Sciatic nerve (tissue), 2 donors: ENCODE measurements at regions not wholly inside any gene's neighbourhood (a gene's known extent, or its start where the extent isn't known, plus 50 kb on each side); places are given as distances from the start of the nearest gene placed in this dataset.
A peak's percentile ranks its signal among the peaks of the same experiment; 100 is the strongest.
"Not testable (repeated sequence)": the region's sequence is repeated elsewhere in the genome, so short reads cannot be mapped to it uniquely, and the experiment has no call there.

Experiments used
- ATAC-seq: fragments of 200-7000 bp; cut with Tn5 transposase; one replicate; pipeline ENCODE4 v1.9.1; 2020; ENCODE audit warnings: mild to moderate bottlenecking, moderate library complexity
- DNase-seq: peaks from one replicate; pipeline ENCODE4 v3.0.0-alpha.2; 2020; ENCODE audit warnings: low spot score
- intact Hi-C: fragments of 100-400 bp; cut with DNase I; formaldehyde crosslinking; loops from one replicate; pipeline ENCODE4 v1.14.2; 2022
- donor health status: DM: no; HTN: no; CAD: no.
- donor health status: DM: no; HTN: no; CAD: no.

DNA sequence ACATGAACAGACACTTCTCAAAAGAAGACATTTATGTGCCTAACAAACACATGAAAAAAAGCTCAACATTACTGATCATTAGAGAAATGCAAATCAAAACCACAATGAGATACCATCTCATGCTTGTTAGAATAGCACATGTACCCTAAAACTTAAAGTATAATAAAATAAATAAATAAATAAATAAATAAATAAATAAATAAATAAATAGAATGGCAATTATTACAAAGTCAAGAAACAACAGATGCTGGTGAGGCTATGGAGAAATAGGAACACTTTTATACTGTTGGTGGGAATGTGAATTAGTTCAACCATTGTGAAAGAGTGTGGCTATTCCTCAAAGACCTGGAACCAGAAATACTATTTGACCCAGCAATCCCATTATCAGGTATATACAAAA is 970.6 kb downstream of the NR2F1-AS1 start:
- not testable (repeated sequence) for DNase-seq
- intact Hi-C loops: loop anchor here (10.0 kb wide), 1 partner anchor 1156 kb away; no protein-coding TSS in a partner anchor

DNA sequence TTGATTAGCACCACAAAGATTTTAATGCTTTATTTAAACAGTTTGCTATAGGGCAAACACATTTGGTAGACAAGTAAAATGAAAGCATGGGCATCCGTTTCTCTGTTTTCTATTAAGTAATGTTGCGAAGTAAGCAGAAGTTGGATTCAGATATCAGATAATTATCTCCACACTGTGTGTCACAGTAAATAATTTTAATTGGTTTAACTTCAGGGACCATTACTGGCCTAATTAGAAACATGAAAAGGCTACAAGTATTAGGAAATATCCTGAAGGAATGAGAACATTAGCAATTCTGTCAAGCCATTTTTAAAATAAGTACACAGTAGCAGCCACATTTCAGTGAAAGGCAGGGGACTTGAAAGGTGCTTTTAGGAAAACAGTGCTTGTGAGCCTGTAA is 975.4 kb downstream of the NR2F1-AS1 start:
- intact Hi-C loops: loop anchor here (5.0 kb wide), 1 partner anchor 558 kb away; no protein-coding TSS in a partner anchor
- no peak for ATAC-seq
- DNase-seq: no peak

More for the DNA sequence above, 970.6 kb downstream of the NR2F1-AS1 start:
- not testable (repeated sequence) for ATAC-seq

DNA sequence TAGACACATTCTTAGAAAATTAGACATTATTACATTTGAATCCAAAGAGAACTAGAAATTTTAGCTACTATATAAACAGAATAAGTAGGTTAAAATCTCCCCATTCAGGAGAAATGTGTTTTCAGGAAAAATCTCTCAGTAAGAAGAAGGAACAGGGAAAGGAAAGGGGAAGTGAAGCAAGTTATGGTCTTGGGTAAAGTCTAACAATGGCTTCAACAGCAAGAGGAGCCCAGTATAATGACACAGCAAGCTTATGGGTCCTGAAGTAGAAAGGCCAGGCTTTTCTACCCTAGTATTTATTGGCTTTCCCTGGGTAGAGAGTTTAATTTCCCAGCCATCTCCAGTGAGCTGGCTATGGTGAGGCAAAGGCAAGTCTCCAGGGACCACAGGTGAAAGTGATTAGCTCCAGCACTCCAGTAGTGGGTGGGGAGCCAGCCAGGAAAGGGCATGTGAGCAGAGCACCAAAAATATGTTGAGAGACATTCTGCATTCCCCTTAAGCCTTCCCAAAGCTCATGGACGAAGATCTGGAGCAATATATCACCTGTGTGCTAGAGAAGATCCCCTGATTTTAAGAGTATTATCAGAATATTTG is 981.7 kb downstream of the NR2F1-AS1 start:
- ATAC-seq (peak; percentile 36), DNase-seq (no peak)
- intact Hi-C loops: no loop called here

DNA sequence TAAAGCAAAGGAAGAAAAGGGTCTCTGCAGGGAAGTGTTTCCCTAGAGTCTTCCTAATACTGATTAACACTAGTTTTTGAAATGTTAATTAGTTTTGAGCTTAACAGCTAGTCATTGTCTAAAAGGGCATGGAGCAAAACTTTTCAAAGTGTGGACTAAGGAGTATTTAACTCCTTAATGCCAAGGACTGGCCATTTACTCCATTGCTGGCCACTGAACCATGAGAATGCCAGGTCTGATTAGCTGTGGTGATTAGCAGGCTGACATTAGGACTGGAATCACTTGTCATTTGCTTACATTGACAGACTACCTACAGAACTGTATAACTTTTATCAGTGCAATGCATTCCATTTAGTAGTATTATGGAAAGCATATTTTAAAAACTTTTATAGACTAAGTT is 987.0 kb downstream of the NR2F1-AS1 start:
- DNase-seq (no peak), ATAC-seq (no peak)
- intact Hi-C loops: no loop called here

DNA sequence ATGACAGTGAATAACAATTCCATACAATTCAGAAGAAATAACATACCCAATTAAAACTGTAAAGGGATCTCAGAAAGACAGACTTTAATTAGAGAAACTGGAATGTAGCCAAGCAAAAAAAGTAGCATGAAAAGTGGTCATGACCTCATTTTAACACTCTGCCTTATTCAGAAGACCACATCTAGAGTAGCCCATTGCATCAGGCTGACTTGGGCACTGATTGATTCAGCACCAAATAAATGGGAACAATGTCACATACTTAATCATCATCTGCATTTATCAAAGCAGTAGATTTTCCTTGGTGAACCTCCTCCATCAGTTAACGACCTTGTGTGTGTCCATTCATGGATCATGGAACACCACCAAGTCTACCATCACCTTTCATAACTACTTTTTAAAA is 992.1 kb downstream of the NR2F1-AS1 start:
- intact Hi-C loops: no loop called here
- DNase-seq: no peak
- no peak for ATAC-seq

DNA sequence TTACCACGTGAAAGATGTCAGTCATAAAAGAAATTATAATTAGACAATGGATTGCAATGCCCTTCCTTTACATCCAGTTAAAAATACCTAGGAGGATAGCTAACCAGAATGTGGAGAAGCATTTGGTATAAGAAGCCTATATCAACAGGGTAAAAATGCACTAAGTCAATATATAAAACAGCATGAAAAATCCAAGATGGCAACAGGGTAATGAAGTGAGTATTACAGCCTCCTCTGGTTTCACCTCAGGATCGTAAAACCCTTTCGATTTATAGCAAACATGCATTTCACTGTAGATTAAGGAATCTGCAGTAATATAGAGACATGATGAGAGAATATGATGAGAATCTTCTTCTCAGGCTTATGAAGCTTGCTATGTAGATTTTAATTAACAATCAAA is 999.3 kb downstream of the NR2F1-AS1 start:
- ATAC-seq (no peak), DNase-seq (no peak)
- intact Hi-C loops: no loop called here

DNA sequence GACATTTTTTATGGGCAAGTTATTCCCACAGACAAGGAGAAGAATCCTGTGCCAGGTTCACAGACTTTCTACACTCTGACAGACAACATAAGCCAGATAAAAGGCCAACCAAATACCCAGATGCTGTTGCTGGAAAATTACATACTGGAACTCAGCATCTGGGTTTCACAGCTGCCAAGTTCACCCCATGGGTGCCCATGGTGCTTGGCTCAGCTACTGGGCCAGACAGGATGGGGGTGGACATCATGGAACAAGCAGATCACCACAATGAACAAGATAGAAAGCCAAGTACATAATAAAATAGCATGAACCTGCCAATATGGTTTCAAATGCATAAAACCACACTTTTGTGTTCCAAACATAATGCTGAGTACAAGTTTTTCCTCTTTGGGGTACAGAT is 999.8 kb downstream of the NR2F1-AS1 start:
- intact Hi-C loops: no loop called here
- no peak for ATAC-seq

DNA sequence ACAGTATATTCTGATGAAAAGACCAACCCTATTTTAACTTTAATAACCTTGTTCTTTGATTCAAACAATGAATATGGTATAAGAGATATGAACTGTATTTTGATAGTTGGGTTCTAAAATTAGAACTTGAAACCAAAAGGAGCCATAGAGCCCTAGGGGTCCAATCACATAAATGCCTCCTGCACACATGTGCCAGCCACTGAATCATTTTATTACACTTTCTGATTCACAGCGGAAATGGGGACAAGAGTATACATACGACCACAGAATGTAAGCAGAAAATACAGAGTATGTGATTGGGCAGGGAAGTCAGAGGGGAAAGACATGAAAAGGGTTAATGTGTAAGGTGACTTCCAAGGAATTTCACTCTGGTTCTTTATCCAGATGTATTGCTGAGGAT is 1000.2 kb downstream of the NR2F1-AS1 start:
- intact Hi-C loops: no loop called here
- ATAC-seq (no peak), DNase-seq (no peak)

More for the DNA sequence above, 999.8 kb downstream of the NR2F1-AS1 start:
- no peak for DNase-seq

DNA sequence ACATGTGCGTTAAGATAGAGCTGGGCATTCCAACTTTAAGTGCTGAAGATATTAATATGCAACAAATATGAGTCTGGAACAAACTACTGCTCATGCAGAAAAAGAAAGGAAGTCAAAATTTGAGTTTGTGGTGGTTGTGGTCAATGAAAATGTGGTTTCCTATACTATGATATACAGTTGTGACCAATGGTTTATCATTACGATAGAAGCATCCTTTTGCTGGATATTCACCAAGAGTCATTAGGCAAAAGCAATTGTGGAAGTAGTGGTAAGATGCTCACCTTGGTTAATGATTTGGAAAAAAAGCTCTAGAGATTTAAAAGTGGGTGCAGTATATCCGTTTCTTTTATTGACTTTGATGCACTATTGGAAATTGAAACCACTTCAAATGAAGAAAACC is 1007.0 kb downstream of the NR2F1-AS1 start:
- DNase-seq (no peak), ATAC-seq (no peak)
- intact Hi-C loops: no loop called here

DNA sequence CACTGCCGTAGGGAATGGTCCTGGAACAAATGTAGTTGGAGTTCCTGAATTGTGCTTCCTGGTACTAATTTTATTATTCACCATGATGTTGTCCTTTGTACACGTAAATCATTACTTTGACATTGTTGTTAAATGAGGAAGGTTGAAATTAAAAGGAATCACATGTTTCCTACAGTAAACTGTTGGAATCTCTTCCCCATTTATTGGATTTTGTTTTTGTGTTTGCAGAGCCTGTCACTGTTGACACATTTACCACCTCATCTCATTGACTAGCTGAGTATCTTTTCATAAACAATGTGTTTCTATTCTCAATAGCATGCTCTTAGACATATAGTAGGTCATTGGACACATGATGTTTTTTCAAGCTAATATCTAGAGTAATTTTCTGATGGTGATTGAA is 1012.5 kb downstream of the NR2F1-AS1 start:
- ATAC-seq (no peak), DNase-seq (no peak)
- intact Hi-C loops: no loop called here

DNA sequence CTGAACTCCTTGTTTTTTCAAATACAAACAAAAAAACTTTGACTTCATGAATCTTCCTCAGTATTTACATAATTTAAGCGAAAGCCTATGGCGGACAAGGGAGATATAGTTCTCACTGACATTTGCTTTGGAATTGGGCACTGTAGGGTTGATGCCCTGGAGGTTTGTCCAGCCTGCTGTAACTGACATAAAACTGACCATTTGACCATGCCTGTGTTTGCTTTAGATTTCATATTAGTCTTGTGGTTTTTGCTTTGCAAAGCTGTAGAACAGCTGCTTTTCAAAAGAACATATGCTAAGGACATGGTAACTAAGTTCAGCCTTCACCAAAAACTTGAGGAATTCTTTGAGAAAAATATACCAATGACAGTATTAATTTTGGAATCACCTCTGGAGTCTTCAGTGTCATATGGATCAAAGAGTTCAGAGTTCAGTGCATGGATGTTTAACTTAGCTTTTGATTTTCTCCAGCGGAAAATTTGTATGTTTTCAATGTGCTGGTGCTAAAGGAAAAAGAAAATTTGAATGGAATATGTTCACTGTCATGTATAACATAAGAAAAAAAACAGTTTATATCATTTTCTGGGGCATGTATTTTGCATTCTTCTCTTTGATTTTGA is 1013.1 kb downstream of the NR2F1-AS1 start:
- DNase-seq (no peak), ATAC-seq (no peak)
- intact Hi-C loops: no loop called here

DNA sequence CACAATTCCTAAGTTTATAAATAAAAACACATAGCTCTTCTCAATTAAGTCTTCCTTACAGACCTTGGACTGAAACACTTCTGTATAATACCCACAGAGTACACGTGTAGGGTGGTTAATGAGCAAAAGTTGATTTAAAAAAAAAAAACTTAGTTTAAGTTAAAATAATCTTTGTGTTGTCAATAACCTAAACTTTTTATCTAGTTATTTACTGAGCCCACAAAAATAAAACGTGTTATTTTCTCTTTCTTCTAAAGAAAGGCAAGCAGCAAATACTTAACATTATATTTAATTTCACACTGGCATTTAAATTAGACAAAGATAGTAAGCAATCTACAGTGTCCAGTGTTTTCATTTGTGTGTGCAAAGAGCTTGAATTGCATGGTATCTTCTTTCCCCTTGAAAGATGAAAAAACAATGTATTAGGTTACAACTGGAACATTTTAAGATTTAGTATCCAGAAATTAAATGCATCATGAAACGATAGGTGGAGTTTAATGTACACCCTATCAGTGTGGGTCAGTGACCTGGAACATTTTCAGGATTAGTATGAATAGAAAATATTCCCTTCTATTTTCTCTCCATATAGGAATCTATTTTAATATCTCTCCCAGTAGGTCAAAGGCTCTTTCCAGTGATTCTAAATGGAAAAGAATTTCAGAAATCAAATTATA is 1014.8 kb downstream of the NR2F1-AS1 start:
- ATAC-seq (no peak), DNase-seq (no peak)
- intact Hi-C loops: no loop called here

DNA sequence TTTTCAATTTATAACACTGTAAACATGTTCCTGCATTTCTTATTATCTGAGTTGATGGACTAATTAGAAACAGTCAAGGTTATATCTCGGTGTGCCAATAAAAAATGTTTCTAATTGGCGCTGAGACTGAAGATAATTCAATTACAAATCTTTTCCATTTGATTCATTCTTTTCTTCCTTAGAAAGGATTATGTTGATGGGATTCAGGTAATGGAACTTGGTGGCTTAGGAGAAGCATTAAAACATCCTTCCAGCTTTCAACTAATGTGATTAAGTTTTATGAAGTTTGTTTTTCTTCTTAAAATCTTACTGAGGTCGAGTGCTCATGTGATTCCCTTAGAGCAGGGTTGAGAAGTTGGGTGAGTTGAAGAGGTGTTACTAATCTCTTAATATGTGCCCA is 1015.3 kb downstream of the NR2F1-AS1 start:
- DNase-seq (no peak), ATAC-seq (no peak)
- intact Hi-C loops: no loop called here

DNA sequence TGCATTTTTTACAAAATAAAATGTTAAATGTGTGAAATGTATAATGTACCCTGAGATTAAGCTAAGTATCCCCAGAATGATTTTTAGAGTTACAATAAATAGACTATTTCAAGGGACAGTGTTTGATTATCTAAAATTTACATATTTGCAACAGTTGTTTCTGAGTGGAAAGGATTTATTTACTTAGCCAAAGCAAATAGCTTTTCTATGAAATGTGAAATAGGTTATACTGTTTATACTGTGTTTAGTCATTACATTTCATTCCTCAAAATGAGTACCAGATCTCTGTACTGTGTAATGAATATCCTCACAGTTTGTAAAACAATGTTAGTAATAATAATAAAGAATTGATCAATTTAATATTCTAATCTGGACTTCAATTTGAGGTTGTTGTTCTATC is 1019.0 kb downstream of the NR2F1-AS1 start:
- no peak for DNase-seq
- ATAC-seq: no peak
- intact Hi-C loops: no loop called here

DNA sequence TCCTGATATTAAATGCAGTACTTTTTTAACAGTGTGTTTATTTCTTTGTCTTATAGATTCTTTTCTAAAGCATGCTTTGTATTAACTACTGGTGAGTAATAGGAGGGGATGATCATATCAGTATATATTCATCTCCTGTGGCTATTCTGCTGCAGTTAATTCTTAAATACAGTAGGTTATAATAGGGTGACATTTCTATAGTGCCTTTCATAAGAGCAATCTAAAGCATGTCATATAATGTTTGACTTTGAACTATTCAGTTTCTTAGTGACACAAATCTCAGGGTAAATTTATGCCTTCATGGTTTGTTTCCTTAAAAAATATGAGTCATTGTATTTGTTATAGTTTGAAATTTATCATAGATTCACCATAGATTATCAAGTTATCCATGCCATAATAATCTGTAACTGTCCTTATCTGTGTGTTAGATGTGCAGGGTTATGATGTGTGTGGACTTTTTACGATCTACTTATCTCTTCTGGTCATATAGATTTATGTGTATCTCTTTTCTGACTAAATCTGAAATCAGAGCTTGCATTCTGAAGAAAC is 1019.5 kb downstream of the NR2F1-AS1 start:
- intact Hi-C loops: no loop called here
- no peak for ATAC-seq

DNA sequence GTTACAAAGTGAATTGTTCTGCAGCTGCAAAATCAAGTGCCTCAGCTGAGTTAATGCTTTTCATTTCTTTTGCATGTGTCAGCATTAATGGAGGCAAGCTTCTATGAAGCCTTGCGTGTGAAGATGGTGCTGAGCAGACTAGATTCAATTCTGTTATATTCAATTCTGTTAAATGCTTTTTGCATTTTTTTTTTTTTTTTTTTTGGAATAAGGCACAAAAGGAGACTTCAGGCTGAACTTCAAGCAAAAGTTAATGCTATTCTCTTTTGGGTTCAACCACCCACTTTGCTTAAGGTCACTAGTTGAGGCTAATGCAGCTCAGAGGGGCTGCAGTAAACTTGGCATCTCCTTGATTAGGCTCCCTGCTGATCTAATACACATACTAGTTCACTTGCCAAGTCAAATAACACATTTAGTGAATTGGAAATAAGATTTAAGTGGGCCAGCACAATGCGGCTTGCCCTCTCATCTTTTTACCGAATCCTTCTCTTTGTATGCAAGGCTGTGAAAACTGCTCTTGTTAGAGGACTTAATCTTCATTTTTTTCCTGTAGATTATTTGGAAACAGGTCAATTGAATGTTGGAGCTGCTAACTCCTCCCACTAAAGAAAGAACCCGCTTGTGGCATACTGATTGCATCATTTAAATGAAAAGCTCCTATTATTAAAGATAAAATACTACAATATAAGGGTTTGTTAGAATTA is 1020.2 kb downstream of the NR2F1-AS1 start:
- DNase-seq (no peak), ATAC-seq (peak; percentile 72)
- intact Hi-C loops: no loop called here

More for the DNA sequence above, 1019.5 kb downstream of the NR2F1-AS1 start:
- DNase-seq: no peak

DNA sequence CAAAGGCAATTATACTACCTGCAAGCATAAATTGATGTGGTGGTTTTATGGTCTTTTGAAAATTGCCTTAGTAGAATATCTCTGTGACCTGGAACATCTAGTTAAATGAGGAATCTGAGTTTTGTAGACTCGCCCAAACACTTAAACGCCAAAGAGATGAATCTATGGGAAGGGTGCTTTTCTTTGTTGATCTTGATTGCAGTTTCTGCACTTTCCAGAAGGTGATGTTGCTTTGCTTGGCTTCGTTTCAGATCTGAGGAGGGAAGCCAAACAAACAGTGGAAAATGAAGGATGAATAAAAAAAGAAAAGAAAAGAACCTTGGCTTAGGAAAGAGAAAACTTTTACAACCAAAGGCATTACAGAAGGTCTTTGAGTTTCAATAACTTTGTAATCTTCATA is 1021.2 kb downstream of the NR2F1-AS1 start:
- intact Hi-C loops: no loop called here
- ATAC-seq (peak; percentile 14), DNase-seq (no peak)

DNA sequence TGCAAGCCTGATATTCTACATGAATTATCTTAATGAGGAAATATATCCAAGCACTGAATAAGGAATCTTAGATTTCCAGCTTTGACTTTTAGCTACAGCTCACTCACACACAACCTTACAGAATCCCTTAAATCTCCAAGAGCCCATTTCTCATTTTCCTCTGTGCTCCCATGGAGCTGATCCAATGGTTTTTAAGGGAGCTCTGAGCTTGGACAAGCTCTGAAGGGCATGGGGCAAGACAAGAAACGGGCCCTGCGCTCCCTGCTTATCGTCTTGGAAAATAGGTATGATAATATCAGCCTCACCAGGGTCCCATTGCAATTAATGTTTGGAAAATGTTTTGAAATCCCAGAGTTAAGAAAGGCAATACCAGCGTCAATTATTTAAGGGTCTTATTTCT is 1021.7 kb downstream of the NR2F1-AS1 start:
- no peak for DNase-seq
- intact Hi-C loops: no loop called here

DNA sequence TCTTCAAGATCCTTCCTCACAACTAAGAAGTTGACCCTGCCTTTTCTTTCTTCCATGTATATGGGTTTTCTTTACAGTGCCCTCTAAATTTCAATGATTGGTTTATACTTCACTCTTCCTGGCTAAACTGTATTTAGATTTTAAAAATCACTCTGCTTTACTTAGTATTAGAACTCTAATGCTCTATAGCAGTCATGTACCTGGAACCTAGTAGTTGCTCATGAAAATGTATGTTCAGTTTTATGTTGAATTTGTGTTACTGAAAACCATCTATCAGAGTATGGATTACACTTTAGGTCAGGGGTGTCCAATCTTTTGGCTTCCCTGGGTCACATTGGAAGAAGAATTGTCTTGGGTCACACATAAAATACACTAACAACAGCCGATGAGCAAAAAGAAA is 1024.3 kb downstream of the NR2F1-AS1 start:
- intact Hi-C loops: no loop called here
- no peak for DNase-seq
- no peak for ATAC-seq

More for the DNA sequence above, 1021.7 kb downstream of the NR2F1-AS1 start:
- ATAC-seq: peak; percentile 10
